Breast epithelium (tissue), 4 donors: ENCODE measurements at regions not wholly inside any gene's neighbourhood (a gene's known extent, or its start where the extent isn't known, plus 50 kb on each side); places are given as distances from the start of the nearest gene placed in this dataset.

Experiments
- DNase-seq, 2 donors: peaks; one replicate each; pipeline ENCODE4 v3.0.0-alpha.2; 2019; ENCODE audit warnings: low spot score in 2 of 2
- H3K27ac ChIP-seq, 2 donors: fragments of 200-600 bp; sonication (generic) in 1 of 2; one replicate each; pipeline ENCODE4 v1.5.1; 2016 to 2019; ENCODE audit warnings: mild to moderate bottlenecking in 1 of 2
- H3K27me3 ChIP-seq, 2 donors: fragments of 200-600 bp; sonication (generic) in 1 of 2; one replicate each; pipeline versions ENCODE4 v1.5.1 to v1.6.0; 2017 to 2019; ENCODE audit warnings: control low read depth in 1 of 2, mild to moderate bottlenecking in 1 of 2
- H3K36me3 ChIP-seq: fragments of 200-600 bp; one replicate; pipeline ENCODE4 v1.5.1; 2019
- H3K4me1 ChIP-seq, 2 donors: fragments of 200-600 bp; sonication (generic); one replicate each; pipeline ENCODE4 v1.5.1; 2016 to 2019; ENCODE audit warnings: control low read depth in 1 of 2
- H3K4me3 ChIP-seq, 3 donors: fragments of 200-600 bp; sonication (generic); 1 replicate in 2 of 3; 2 replicates in 1 of 3; pipeline ENCODE4 v1.5.1; 2016 to 2019; ENCODE audit warnings: mild to moderate bottlenecking in 3 of 3, moderate library complexity in 2 of 3
- H3K9me3 ChIP-seq, 2 donors: fragments of 200-600 bp; sonication (generic) in 1 of 2; one replicate each; pipeline ENCODE4 v1.5.1; 2016 to 2019; ENCODE audit warnings: control low read depth in 1 of 2
- CTCF ChIP-seq, 3 donors: fragments of 450-650 bp; IDR thresholded peaks; one replicate each; pipeline ENCODE4 v1.5.1; 2016 to 2017; ENCODE audit warnings: antibody characterized with exemption in 3 of 3, mild to moderate bottlenecking in 3 of 3, moderate library complexity in 3 of 3
- POLR2A ChIP-seq: fragments of 450-650 bp; IDR thresholded peaks from one replicate; pipeline ENCODE4 v1.6.1; 2016; ENCODE audit warnings: antibody characterized with exemption, mild to moderate bottlenecking, moderate library complexity
- POLR2AphosphoS5 ChIP-seq, 3 donors: sonication (generic); formaldehyde crosslinking; IDR thresholded peaks; one replicate each; pipeline ENCODE4 v1.6.1; 2017; ENCODE audit warnings: antibody characterized with exemption in 3 of 3
- intact Hi-C: fragments of 100-400 bp; cut with DNase I; formaldehyde crosslinking; loops from one replicate; pipeline ENCODE4 v1.15.1; 2023; ENCODE audit warnings: low total_unique reads

- no peak for DNase-seq
- no peaks in the 10 kb centered on the region for H3K9me3 ChIP-seq
- no peaks in the 10 kb centered on the region for H3K4me1 ChIP-seq
- TF ChIP-seq CTCF (IDR thresholded peaks at IDR 0.05) (no peak), POLR2A (no peak), POLR2AphosphoS5 (IDR thresholded peaks at IDR 0.05) (no peak)
- intact Hi-C loops: no loop called here
- no peak overlapping the region for H3K27ac ChIP-seq
- H3K4me3 ChIP-seq: no peak overlapping the region
- no peaks in the 10 kb centered on the region for H3K27me3 ChIP-seq
- no peaks in the 10 kb centered on the region for H3K36me3 ChIP-seq
These were observed 460.2 kb downstream of the LRATD1 start for GRCh38 chr2:15092691-15093090.

- H3K4me3 ChIP-seq: no peak overlapping the region
- no peak overlapping the region for H3K27ac ChIP-seq
- H3K27me3 ChIP-seq: no peaks in the 10 kb centered on the region
- H3K36me3 ChIP-seq: no peaks in the 10 kb centered on the region
- no peaks in the 10 kb centered on the region for H3K9me3 ChIP-seq
- no peak for DNase-seq
- no peaks in the 10 kb centered on the region for H3K4me1 ChIP-seq
- TF ChIP-seq POLR2A (no peak), CTCF (IDR thresholded peaks at IDR 0.05) (no peak), POLR2AphosphoS5 (IDR thresholded peaks at IDR 0.05) (no peak)
- intact Hi-C loops: no loop called here
These were observed 461.6 kb downstream of the LRATD1 start for GRCh38 chr2:15094161-15094560.

DNA sequence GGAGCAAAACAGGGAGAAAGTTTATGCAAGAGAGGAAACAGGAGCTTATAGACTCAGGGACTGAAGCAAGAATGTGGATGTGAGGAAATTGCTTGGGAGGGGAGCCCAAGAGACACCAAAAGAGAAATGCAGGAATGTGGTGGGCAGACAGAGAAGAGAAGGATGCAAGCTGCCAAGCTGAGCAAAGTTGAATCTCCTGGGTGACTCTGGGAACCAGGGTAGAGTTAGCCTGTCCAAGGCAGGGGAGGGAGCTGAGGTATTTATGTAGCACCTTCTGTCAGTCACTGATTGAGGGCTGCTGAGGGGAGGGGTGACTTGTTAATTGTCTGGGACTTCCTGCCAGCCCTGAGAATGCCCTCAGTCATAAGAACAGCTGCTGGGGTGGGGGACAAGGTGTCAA is 464.3 kb downstream of the NBAS start:
- Histone ChIP-seq H3K27me3 (no peaks in the 10 kb centered on the region), H3K9me3 (no peaks in the 10 kb centered on the region), H3K4me3 (no peak overlapping the region), H3K36me3 (no peaks in the 10 kb centered on the region), H3K4me1 (no peaks in the 10 kb centered on the region), H3K27ac (no peak overlapping the region)
- DNase-seq: no peak
- intact Hi-C loops: no loop called here
- TF ChIP-seq POLR2AphosphoS5 (IDR thresholded peaks at IDR 0.05): no peak
- no peak for TF ChIP-seq POLR2A
- TF ChIP-seq CTCF (IDR thresholded peaks at IDR 0.05): no peak

- H3K9me3 ChIP-seq: peaks cover 0 to 18% of the 10 kb centered on the region in 2 donors
- no peak overlapping the region for H3K27ac ChIP-seq
- no peaks in the 10 kb centered on the region for H3K36me3 ChIP-seq
- intact Hi-C loops: no loop called here
- H3K4me1 ChIP-seq: no peaks in the 10 kb centered on the region
- DNase-seq: no peak
- no peak for TF ChIP-seq POLR2A
- TF ChIP-seq POLR2AphosphoS5 (IDR thresholded peaks at IDR 0.05): no peak
- no peak for TF ChIP-seq CTCF (IDR thresholded peaks at IDR 0.05)
- no peak overlapping the region for H3K4me3 ChIP-seq
- H3K27me3 ChIP-seq: no peaks in the 10 kb centered on the region
These were observed 454.0 kb downstream of the NBAS start for GRCh38 chr2:15107137-15107536.

DNA sequence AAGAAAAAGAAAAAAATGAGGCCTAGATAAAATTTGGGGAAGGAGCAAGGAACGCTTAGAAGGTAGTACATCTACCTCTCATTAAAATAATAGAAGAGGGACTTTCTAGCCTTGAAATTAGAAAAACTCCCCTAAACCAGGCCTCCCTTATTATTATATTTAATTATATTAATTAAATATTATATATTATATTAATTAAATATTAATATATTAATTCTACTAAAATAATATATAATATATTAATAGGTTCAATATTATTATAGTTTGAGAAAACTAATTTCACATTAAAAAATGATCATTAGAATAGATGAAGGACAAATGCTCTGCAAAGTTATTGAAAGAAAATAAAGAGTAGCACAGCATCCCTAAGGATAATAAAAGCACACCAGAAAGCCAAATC is 449.4 kb downstream of the NBAS start:
- no peaks in the 10 kb centered on the region for H3K4me1 ChIP-seq
- intact Hi-C loops: no loop called here
- no peak for DNase-seq
- TF ChIP-seq CTCF (IDR thresholded peaks at IDR 0.05): no peak
- no peak for TF ChIP-seq POLR2AphosphoS5 (IDR thresholded peaks at IDR 0.05)
- TF ChIP-seq POLR2A: no peak
- no peak overlapping the region for H3K4me3 ChIP-seq
- peaks cover 0 to 21% of the 10 kb centered on the region in 2 donors for H3K9me3 ChIP-seq
- H3K27ac ChIP-seq: no peak overlapping the region
- H3K36me3 ChIP-seq: no peaks in the 10 kb centered on the region
- H3K27me3 ChIP-seq: no peaks in the 10 kb centered on the region
